WTC11 (cell line): ENCODE measurements at regions not wholly inside any gene's neighbourhood (a gene's known extent, or its start where the extent isn't known, plus 50 kb on each side); places are given as distances from the start of the nearest gene placed in this dataset.

ENCODE experiments used
- ATAC-seq: fragments of 200-7000 bp; cut with Tn5 transposase; 2 replicates; pipeline ENCODE4 v1.10.0; 2021; ENCODE audit warnings: mild to moderate bottlenecking, moderate library complexity
- CTCF ChIA-PET: fragments of 300-600 bp; sonication (Branson Sonifier 250); formaldehyde crosslinking; loops from one replicate; lab custom pipeline; 2021; ENCODE audit warnings: antibody characterized with exemption; lab: Charles Lee
- POLR2A ChIA-PET: fragments of 350-600 bp; sonication (Branson Sonifier 250); formaldehyde crosslinking; loops from one replicate; lab custom pipeline; 2021; ENCODE audit warnings: antibody characterized with exemption; lab: Charles Lee
- DNase-seq: peaks from one replicate; pipeline ENCODE4 v3.0.0; 2021; ENCODE audit warnings: low spot score
- H3K27ac Mint-ChIP-seq: 2 replicates; pipeline ENCODE4 v1.8.0; 2021; ENCODE audit warnings: mixed read lengths
- H3K27me3 Mint-ChIP-seq: 2 replicates; pipeline ENCODE4 v1.8.0; 2021; ENCODE audit warnings: low read depth, mild to moderate bottlenecking, moderate library complexity, mixed read lengths
- H3K36me3 Mint-ChIP-seq: 2 replicates; pipeline ENCODE4 v1.8.0; 2021; ENCODE audit warnings: mixed read lengths
- H3K4me1 Mint-ChIP-seq: 2 replicates; pipeline ENCODE4 v1.8.0; 2022; ENCODE audit warnings: mixed read lengths
- H3K4me3 Mint-ChIP-seq: 2 replicates; pipeline ENCODE4 v1.8.0; 2021; ENCODE audit warnings: mild to moderate bottlenecking, moderate library complexity, mixed read lengths
- H3K9me3 Mint-ChIP-seq: 2 replicates; pipeline ENCODE4 v1.8.0; 2021; ENCODE audit warnings: mixed read lengths
- CBFB ChIP-seq: sonication (generic); formaldehyde crosslinking; IDR thresholded peaks from 2 replicates; pipeline ENCODE4 v1.8.1; 2022; ENCODE audit warnings: mild to moderate bottlenecking, low read depth, missing genetic modification reagents
- CDX4 ChIP-seq: fragments of 250-450 bp; sonication (Bioruptor Pico); IDR thresholded peaks from 2 replicates; pipeline ENCODE4 v1.9.0; 2021; ENCODE audit warnings: moderate library complexity, mild to moderate bottlenecking, inconsistent platforms, borderline replicate concordance
- E2F4 ChIP-seq: sonication (generic); formaldehyde crosslinking; IDR thresholded peaks from 2 replicates; pipeline ENCODE4 v1.8.1; 2022; ENCODE audit warnings: low read depth, mild to moderate bottlenecking, moderate library complexity, missing genetic modification reagents, borderline replicate concordance
- E2F5 ChIP-seq: sonication (generic); formaldehyde crosslinking; IDR thresholded peaks from 2 replicates; pipeline ENCODE4 v1.8.1; 2022; ENCODE audit warnings: mild to moderate bottlenecking, moderate library complexity, missing genetic modification reagents
- EMX1 ChIP-seq: fragments of 250-450 bp; sonication (Bioruptor Pico); IDR thresholded peaks from 2 replicates; pipeline ENCODE4 v1.8.0; 2021; ENCODE audit warnings: mild to moderate bottlenecking
- ERG ChIP-seq: fragments of 250-450 bp; sonication (Bioruptor Pico); IDR thresholded peaks from 2 replicates; pipeline ENCODE4 v1.8.0; 2021; ENCODE audit warnings: mild to moderate bottlenecking
- HMGXB4 ChIP-seq: sonication (generic); formaldehyde crosslinking; IDR thresholded peaks from 2 replicates; pipeline ENCODE4 v1.8.1; 2023; ENCODE audit warnings: mild to moderate bottlenecking, moderate library complexity, missing genetic modification reagents
- MYBL2 ChIP-seq: sonication (generic); formaldehyde crosslinking; IDR thresholded peaks from 2 replicates; pipeline ENCODE4 v1.8.1; 2023; ENCODE audit warnings: mild to moderate bottlenecking, moderate library complexity, missing genetic modification reagents
- NR3C1 ChIP-seq: sonication (generic); formaldehyde crosslinking; conservative IDR thresholded peaks from 2 replicates; pipeline ENCODE4 v1.8.1; 2023; ENCODE audit warnings: low read depth, mild to moderate bottlenecking, missing genetic modification reagents
- SMAD3 ChIP-seq: sonication (generic); formaldehyde crosslinking; IDR thresholded peaks from 2 replicates; pipeline ENCODE4 v1.8.0; 2022; ENCODE audit warnings: missing genetic modification reagents, mild to moderate bottlenecking, borderline replicate concordance
- TEAD1 ChIP-seq: sonication (generic); formaldehyde crosslinking; IDR thresholded peaks from 2 replicates; pipeline ENCODE4 v1.8.0; 2022; ENCODE audit warnings: mild to moderate bottlenecking, missing genetic modification reagents
- TP53 ChIP-seq: sonication (generic); formaldehyde crosslinking; IDR thresholded peaks from 2 replicates; pipeline ENCODE4 v1.8.1; 2023; ENCODE audit warnings: mild to moderate bottlenecking, missing genetic modification reagents
- ZMAT4 ChIP-seq: fragments of 250-450 bp; sonication (Bioruptor Pico); IDR thresholded peaks from 2 replicates; pipeline ENCODE4 v1.9.0; 2021; ENCODE audit warnings: mild to moderate bottlenecking
- ZNF138 ChIP-seq: sonication (generic); formaldehyde crosslinking; conservative IDR thresholded peaks from 2 replicates; pipeline ENCODE4 v1.8.1; 2022; ENCODE audit warnings: mild to moderate bottlenecking, moderate library complexity, missing genetic modification reagents
- ZNF263 ChIP-seq: sonication (generic); formaldehyde crosslinking; IDR thresholded peaks from 2 replicates; pipeline ENCODE4 v1.8.1; 2022; ENCODE audit warnings: low read depth, mild to moderate bottlenecking, moderate library complexity, missing genetic modification reagents
- ZNF416 ChIP-seq: fragments of 250-450 bp; sonication (Bioruptor Pico); IDR thresholded peaks from 2 replicates; pipeline ENCODE4 v1.9.0; 2021; ENCODE audit warnings: mild to moderate bottlenecking, inconsistent platforms
- ZNF425 ChIP-seq: fragments of 250-450 bp; sonication (Bioruptor Pico); conservative IDR thresholded peaks from 2 replicates; pipeline ENCODE4 v1.9.0; 2021; ENCODE audit warnings: mild to moderate bottlenecking
- ZNF671 ChIP-seq: fragments of 250-450 bp; sonication (Bioruptor Pico); IDR thresholded peaks from 2 replicates; pipeline ENCODE4 v1.8.0; 2021; ENCODE audit warnings: mild to moderate bottlenecking
- TF ChIP-seq, protein P1 (sequence below): fragments of 250-450 bp; sonication (Bioruptor Pico); IDR thresholded peaks from 2 replicates; pipeline ENCODE4 v1.9.0; 2021; ENCODE audit warnings: mild to moderate bottlenecking, borderline replicate concordance

GRCh38 chr11:64450168-64450560 is 91.2 kb downstream of the RPS6KA4 start:
- Mint-ChIP-seq H3K4me1 (peaks cover 18% of the 10 kb centered on the region), H3K4me3 (no peak overlapping the region), H3K27ac (no peak overlapping the region), H3K27me3 (peaks cover 73% of the 10 kb centered on the region), H3K9me3 (no peaks in the 10 kb centered on the region), H3K36me3 (no peaks in the 10 kb centered on the region)
- POLR2A ChIA-PET: interaction anchor here (0.6 kb wide), 1 partner anchor 140 kb away, joined by 6 read pairs; no protein-coding TSS in a partner anchor
- ATAC-seq (no peak), DNase-seq (no peak)
- no peak for TF ChIP-seq ZMAT4
- TF ChIP-seq E2F4 (CRISPR knock-in tag): no peak
- no peak for TF ChIP-seq ZNF671 (CRISPR knock-in tag)
- TF ChIP-seq EMX1 (CRISPR knock-in tag): no peak
- TF ChIP-seq ERG (CRISPR knock-in tag): no peak
- no peak for TF ChIP-seq MYBL2 (CRISPR knock-in tag)
- TF ChIP-seq ZNF263 (CRISPR knock-in tag): no peak
- no peak for TF ChIP-seq ZNF138 (CRISPR knock-in tag)
- no peak for TF ChIP-seq SMAD3 (CRISPR knock-in tag)
- TF ChIP-seq, protein P1, sequence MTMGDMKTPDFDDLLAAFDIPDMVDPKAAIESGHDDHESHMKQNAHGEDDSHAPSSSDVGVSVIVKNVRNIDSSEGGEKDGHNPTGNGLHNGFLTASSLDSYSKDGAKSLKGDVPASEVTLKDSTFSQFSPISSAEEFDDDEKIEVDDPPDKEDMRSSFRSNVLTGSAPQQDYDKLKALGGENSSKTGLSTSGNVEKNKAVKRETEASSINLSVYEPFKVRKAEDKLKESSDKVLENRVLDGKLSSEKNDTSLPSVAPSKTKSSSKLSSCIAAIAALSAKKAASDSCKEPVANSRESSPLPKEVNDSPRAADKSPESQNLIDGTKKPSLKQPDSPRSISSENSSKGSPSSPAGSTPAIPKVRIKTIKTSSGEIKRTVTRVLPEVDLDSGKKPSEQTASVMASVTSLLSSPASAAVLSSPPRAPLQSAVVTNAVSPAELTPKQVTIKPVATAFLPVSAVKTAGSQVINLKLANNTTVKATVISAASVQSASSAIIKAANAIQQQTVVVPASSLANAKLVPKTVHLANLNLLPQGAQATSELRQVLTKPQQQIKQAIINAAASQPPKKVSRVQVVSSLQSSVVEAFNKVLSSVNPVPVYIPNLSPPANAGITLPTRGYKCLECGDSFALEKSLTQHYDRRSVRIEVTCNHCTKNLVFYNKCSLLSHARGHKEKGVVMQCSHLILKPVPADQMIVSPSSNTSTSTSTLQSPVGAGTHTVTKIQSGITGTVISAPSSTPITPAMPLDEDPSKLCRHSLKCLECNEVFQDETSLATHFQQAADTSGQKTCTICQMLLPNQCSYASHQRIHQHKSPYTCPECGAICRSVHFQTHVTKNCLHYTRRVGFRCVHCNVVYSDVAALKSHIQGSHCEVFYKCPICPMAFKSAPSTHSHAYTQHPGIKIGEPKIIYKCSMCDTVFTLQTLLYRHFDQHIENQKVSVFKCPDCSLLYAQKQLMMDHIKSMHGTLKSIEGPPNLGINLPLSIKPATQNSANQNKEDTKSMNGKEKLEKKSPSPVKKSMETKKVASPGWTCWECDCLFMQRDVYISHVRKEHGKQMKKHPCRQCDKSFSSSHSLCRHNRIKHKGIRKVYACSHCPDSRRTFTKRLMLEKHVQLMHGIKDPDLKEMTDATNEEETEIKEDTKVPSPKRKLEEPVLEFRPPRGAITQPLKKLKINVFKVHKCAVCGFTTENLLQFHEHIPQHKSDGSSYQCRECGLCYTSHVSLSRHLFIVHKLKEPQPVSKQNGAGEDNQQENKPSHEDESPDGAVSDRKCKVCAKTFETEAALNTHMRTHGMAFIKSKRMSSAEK (CRISPR knock-in tag): no peak
- TF ChIP-seq ZNF425 (CRISPR knock-in tag): no peak
- TF ChIP-seq, all 79 proteins: peak for 0
- CTCF ChIA-PET: interaction anchor here (0.5 to 3.9 kb wide), 83 partner anchors 9 to 868 kb away, joined by 3 to 134 read pairs (median 8); partner anchors contain the start of genes BATF2, FERMT3, NRXN2 and PLCB3

GRCh38 chr11:64451856-64452255 is 92.9 kb downstream of the RPS6KA4 start:
- no peaks in the 10 kb centered on the region for H3K36me3 Mint-ChIP-seq
- no peaks in the 10 kb centered on the region for H3K9me3 Mint-ChIP-seq
- TF ChIP-seq NR3C1 (CRISPR knock-in tag) (no peak), ZNF416 (CRISPR knock-in tag) (no peak), MYBL2 (CRISPR knock-in tag) (no peak), HMGXB4 (no peak), ZNF425 (CRISPR knock-in tag) (no peak), TP53 (CRISPR knock-in tag) (no peak), CBFB (CRISPR knock-in tag) (no peak), TEAD1 (no peak), CDX4 (CRISPR knock-in tag) (no peak), E2F5 (CRISPR knock-in tag) (no peak)

More at GRCh38 chr11:64451856-64452255, 92.9 kb downstream of the RPS6KA4 start:
- Mint-ChIP-seq H3K27me3 (peaks cover 80% of the 10 kb centered on the region), H3K27ac (no peak overlapping the region), H3K4me1 (peaks cover 18% of the 10 kb centered on the region), H3K4me3 (no peak overlapping the region)
- ChIA-PET CTCF (interaction anchor here (0.8 to 2.4 kb wide), 6 partner anchors 84 to 205 kb away, joined by 3 to 9 read pairs (median 4); no protein-coding TSS in a partner anchor), POLR2A (no interaction called here)
- ATAC-seq (no peak), DNase-seq (no peak)
